C4-2B (cell line): ENCODE measurements at regions not wholly inside any gene's neighbourhood (a gene's known extent, or its start where the extent isn't known, plus 50 kb on each side); places are given as distances from the start of the nearest gene placed in this dataset.

Experiments used
- ZFX ChIP-seq: fragments of 450-650 bp; IDR thresholded peaks from 2 replicates; pipeline ENCODE4 v1.6.1; 2017
- TF ChIP-seq, protein P1 (sequence below): fragments of 450-650 bp; conservative IDR thresholded peaks from 2 replicates; pipeline ENCODE4 v1.5.1; 2017; ENCODE audit warnings: mild to moderate bottlenecking

- TF ChIP-seq, protein P1, sequence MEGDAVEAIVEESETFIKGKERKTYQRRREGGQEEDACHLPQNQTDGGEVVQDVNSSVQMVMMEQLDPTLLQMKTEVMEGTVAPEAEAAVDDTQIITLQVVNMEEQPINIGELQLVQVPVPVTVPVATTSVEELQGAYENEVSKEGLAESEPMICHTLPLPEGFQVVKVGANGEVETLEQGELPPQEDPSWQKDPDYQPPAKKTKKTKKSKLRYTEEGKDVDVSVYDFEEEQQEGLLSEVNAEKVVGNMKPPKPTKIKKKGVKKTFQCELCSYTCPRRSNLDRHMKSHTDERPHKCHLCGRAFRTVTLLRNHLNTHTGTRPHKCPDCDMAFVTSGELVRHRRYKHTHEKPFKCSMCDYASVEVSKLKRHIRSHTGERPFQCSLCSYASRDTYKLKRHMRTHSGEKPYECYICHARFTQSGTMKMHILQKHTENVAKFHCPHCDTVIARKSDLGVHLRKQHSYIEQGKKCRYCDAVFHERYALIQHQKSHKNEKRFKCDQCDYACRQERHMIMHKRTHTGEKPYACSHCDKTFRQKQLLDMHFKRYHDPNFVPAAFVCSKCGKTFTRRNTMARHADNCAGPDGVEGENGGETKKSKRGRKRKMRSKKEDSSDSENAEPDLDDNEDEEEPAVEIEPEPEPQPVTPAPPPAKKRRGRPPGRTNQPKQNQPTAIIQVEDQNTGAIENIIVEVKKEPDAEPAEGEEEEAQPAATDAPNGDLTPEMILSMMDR = no peak
- no peak for TF ChIP-seq ZFX
These were observed 327.0 kb downstream of the ETS1 start for GRCh38 chr11:128260398-128260797.
